ENCODE measurements at regions not wholly inside any gene's neighbourhood (a gene's known extent, or its start where the extent isn't known, plus 50 kb on each side); places are given as distances from the start of the nearest gene placed in this dataset.

DNA sequence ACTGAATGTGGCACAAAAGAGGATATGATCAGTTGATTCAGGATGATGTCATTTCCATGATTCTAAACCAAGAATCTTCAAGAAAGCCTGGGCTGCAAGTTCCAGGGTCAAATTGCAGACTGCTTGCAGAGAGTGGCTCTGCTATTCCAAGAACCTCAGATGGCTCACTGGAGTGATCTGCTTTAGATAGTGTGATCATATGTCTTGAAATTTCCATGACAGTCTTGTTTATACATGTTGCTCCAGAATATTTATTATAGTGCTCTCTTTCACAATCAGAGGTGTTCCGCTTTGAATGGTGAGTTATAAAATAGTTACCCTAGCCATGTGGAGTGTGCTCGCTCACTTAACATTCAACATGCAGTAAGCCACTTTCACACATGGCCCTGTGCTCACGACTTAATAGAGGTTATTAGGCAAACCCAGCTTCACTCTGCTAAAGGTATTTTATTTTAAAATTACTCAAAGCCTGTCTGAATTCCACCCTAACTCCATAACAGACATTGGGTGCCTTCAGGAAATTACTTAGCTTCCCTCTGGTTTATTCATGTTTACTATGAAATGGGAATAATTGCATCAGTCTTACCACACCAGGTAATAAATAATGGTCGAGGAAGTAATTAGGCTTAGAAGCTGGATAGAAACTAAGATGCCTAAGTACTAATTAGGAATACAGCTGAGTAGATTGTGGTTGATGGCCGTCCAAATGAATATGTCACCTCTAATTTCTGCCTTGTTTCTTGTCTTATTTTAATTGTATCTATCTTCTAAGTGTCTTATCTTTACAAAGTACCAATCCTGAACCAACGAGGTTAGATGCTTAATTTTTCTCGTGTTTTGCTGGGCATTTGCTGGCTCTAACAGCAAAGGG lies 187.9 kb downstream of the ETS1 start:
- H3K9me2 ChIP-seq (ENCODE audit: insufficient read depth, low read length), result no peaks in the 10 kb centered on the region
- POLR2A ChIA-PET, result interaction anchor here (0.5 to 5.3 kb wide), 7 partner anchors 8 to 119 kb away, joined by 3 to 42 read pairs (median 3); no protein-coding TSS in a partner anchor
- peak overlapping the region; percentile 42 for H3K4me2 ChIP-seq (ENCODE audit: low read length)
- intact Hi-C loops (cut with micrococcal nuclease; ENCODE audit: unreplicated experiment), result loop anchor here (5.0 kb wide), 1 partner anchor 233 kb away; no protein-coding TSS in a partner anchor
- H3K36me3 ChIP-seq (ENCODE audit: insufficient read depth, low read length), result no peaks in the 10 kb centered on the region
- CTCF ChIA-PET (ENCODE audit: unreplicated experiment), result interaction anchor here (0.5 to 0.6 kb wide), 2 partner anchors 73 to 145 kb away, joined by 4 to 5 read pairs; no protein-coding TSS in a partner anchor
- peak; percentile 45 for DNase-seq (ENCODE audit: low spot score)
- H3K79me2 ChIP-seq (ENCODE audit: insufficient read depth, low read depth, low read length), result no peaks in the 10 kb centered on the region
- no TSS peak for BruUV-seq (replicated peaks)
- no peak overlapping the region for H3K4me3 ChIP-seq (ENCODE audit: low read depth, low read length, poor library complexity, severe bottlenecking)
- H2AFZ ChIP-seq (ENCODE audit: low read length), result peak overlapping the region; percentile 59
- H3K27ac ChIP-seq (ENCODE audit: low read depth, low read length, poor library complexity, severe bottlenecking), result peak overlapping the region; percentile 1
- TF ChIP-seq EZH2phosphoT487 (IDR thresholded peaks at IDR 0.05; ENCODE audit: borderline replicate concordance, low read depth, low read length), result no peak
- TF ChIP-seq, protein P1, sequence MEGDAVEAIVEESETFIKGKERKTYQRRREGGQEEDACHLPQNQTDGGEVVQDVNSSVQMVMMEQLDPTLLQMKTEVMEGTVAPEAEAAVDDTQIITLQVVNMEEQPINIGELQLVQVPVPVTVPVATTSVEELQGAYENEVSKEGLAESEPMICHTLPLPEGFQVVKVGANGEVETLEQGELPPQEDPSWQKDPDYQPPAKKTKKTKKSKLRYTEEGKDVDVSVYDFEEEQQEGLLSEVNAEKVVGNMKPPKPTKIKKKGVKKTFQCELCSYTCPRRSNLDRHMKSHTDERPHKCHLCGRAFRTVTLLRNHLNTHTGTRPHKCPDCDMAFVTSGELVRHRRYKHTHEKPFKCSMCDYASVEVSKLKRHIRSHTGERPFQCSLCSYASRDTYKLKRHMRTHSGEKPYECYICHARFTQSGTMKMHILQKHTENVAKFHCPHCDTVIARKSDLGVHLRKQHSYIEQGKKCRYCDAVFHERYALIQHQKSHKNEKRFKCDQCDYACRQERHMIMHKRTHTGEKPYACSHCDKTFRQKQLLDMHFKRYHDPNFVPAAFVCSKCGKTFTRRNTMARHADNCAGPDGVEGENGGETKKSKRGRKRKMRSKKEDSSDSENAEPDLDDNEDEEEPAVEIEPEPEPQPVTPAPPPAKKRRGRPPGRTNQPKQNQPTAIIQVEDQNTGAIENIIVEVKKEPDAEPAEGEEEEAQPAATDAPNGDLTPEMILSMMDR (conservative IDR thresholded peaks at IDR 0.05; ENCODE audit: low read length), result no peak
- no peaks in the 10 kb centered on the region for H4K20me1 ChIP-seq (ENCODE audit: insufficient read depth, low read length)
- H3K9me3 ChIP-seq (ENCODE audit: low read length), result no peaks in the 10 kb centered on the region
- peaks cover 15% of the 10 kb centered on the region for H3K4me1 ChIP-seq (ENCODE audit: insufficient read depth, low read length, poor library complexity, severe bottlenecking)

DNA sequence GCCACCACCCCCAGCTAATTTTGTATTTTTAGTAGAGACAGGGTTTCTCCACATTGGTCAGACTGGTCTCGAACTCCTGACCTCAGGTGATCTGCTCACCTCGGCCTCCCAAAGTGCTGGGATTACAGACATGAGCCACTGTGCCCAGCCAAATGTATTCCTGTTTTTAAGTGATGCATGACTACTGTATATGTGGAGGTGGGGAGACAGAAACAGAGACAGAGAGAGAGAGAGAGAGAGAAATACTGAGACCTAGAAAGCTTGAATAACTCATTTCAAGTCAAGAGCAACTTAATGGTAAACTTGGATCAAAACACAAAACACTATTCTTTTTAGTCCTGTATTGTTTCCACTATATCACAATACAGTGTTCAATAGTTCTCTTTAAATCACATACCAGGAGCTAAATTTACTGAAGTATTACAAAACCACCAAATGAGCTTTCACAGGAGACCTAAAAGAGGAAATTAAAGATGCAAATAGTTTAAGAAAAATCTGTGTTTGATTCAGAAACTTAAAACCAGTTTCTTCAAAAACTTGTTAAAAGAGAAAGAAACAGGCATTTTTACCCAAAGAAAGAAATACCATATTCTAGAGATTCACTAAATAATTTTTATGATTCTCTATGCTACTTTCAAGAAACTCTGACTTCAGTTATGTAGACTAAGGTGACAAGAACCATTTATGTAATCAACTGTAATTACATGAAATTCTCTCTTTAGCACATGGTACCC lies 188.7 kb downstream of the ETS1 start:
- no TSS peak for BruUV-seq (replicated peaks)
- no peaks in the 10 kb centered on the region for H3K9me2 ChIP-seq (ENCODE audit: insufficient read depth, low read length)
- peaks cover 15% of the 10 kb centered on the region for H3K4me1 ChIP-seq (ENCODE audit: insufficient read depth, low read length, poor library complexity, severe bottlenecking)
- TF ChIP-seq, protein P1 (conservative IDR thresholded peaks at IDR 0.05; ENCODE audit: low read length), result no peak
- no peak for TF ChIP-seq EZH2phosphoT487 (IDR thresholded peaks at IDR 0.05; ENCODE audit: borderline replicate concordance, low read depth, low read length)
- POLR2A ChIA-PET, result interaction anchor here (0.5 to 5.3 kb wide), 6 partner anchors 11 to 103 kb away, joined by 3 to 42 read pairs (median 4); no protein-coding TSS in a partner anchor
- CTCF ChIA-PET (ENCODE audit: unreplicated experiment), result interaction anchor here (0.6 kb wide), 1 partner anchor 70 kb away, joined by 3 read pairs; no protein-coding TSS in a partner anchor
- H2AFZ ChIP-seq (ENCODE audit: low read length), result peak overlapping the region; percentile 59
- no peaks in the 10 kb centered on the region for H3K79me2 ChIP-seq (ENCODE audit: insufficient read depth, low read depth, low read length)
- H3K9me3 ChIP-seq (ENCODE audit: low read length), result no peaks in the 10 kb centered on the region
- H3K4me2 ChIP-seq (ENCODE audit: low read length), result peak overlapping the region; percentile 42
- no peaks in the 10 kb centered on the region for H3K36me3 ChIP-seq (ENCODE audit: insufficient read depth, low read length)
- no peaks in the 10 kb centered on the region for H4K20me1 ChIP-seq (ENCODE audit: insufficient read depth, low read length)
- intact Hi-C loops (cut with micrococcal nuclease; ENCODE audit: unreplicated experiment), result no loop called here
- DNase-seq (ENCODE audit: low spot score), result peak; percentile 14
- H3K4me3 ChIP-seq (ENCODE audit: low read depth, low read length, poor library complexity, severe bottlenecking), result no peak overlapping the region
- H3K27ac ChIP-seq (ENCODE audit: low read depth, low read length, poor library complexity, severe bottlenecking), result peak overlapping the region; percentile 1
